ENCODE measurements at regions not wholly inside any gene's neighbourhood (a gene's known extent, or its start where the extent isn't known, plus 50 kb on each side); places are given as distances from the start of the nearest gene placed in this dataset.

- TF ChIP-seq CTCF (IDR thresholded peaks at IDR 0.05 in 4 of 5, conservative IDR thresholded peaks at IDR 0.05 in 1 of 5) (no peak), POLR2A (IDR thresholded peaks at IDR 0.05) (no peak)
Observed at GRCh38 chr6:10278746-10279145, 136.1 kb downstream of the TFAP2A start.

All from gastrocnemius medialis (tissue), 4 donors.